22Rv1 (cell line): ENCODE measurements at regions not wholly inside any gene's neighbourhood (a gene's known extent, or its start where the extent isn't known, plus 50 kb on each side); places are given as distances from the start of the nearest gene placed in this dataset.

Experiments used
- H3K27ac ChIP-seq: fragments of 450-650 bp; 2 replicates; pipeline ENCODE4 v1.5.1; 2017
- ZFX ChIP-seq: fragments of 450-650 bp; IDR thresholded peaks from 2 replicates; pipeline ENCODE4 v1.6.1; 2017; ENCODE audit warnings: antibody characterized with exemption, borderline replicate concordance
- TF ChIP-seq, protein P1 (sequence below): fragments of 450-650 bp; IDR thresholded peaks from 2 replicates; pipeline ENCODE4 v1.5.1; 2017; ENCODE audit warnings: mild to moderate bottlenecking

DNA sequence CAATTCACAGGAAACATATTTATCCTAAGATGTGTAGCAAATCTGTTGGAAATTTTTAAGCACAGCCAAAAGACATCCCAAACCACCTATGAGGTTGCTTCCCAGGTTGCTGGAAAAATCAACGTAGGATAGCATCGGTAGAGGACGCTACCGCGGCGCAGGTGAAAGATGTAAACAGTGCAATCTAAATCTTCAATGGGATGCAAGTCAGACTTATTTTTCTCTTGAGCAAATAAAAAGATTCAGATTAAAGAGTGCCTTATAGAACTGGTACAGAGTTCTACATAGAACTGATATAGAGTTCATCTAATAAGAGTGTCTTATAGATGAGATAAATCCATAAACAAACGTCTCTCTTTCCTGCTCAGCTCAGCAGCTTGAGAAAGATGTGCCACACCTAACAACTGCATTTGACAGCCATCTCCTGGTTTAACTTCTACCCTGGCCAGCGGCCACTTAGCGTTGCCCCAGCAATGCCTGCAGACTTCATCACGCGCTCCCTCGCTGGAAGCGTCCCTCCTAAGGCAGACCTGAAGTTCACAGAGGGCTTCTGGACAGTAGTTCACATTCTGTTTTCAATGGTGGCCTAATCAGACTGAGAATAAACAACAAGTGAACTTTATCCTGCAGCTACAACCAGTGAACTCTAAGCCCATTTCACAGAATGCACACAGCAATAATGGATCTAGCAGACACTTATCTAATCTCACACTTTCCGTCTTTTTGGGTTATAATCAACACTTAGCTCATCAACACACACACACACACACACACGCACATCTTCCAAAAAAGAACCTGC is 164.5 kb downstream of the TOMM20 start:
- H3K27ac ChIP-seq = peak overlapping the region; percentile 86
- TF ChIP-seq ZFX = no peak
- TF ChIP-seq, protein P1, sequence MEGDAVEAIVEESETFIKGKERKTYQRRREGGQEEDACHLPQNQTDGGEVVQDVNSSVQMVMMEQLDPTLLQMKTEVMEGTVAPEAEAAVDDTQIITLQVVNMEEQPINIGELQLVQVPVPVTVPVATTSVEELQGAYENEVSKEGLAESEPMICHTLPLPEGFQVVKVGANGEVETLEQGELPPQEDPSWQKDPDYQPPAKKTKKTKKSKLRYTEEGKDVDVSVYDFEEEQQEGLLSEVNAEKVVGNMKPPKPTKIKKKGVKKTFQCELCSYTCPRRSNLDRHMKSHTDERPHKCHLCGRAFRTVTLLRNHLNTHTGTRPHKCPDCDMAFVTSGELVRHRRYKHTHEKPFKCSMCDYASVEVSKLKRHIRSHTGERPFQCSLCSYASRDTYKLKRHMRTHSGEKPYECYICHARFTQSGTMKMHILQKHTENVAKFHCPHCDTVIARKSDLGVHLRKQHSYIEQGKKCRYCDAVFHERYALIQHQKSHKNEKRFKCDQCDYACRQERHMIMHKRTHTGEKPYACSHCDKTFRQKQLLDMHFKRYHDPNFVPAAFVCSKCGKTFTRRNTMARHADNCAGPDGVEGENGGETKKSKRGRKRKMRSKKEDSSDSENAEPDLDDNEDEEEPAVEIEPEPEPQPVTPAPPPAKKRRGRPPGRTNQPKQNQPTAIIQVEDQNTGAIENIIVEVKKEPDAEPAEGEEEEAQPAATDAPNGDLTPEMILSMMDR = peak; percentile 62

DNA sequence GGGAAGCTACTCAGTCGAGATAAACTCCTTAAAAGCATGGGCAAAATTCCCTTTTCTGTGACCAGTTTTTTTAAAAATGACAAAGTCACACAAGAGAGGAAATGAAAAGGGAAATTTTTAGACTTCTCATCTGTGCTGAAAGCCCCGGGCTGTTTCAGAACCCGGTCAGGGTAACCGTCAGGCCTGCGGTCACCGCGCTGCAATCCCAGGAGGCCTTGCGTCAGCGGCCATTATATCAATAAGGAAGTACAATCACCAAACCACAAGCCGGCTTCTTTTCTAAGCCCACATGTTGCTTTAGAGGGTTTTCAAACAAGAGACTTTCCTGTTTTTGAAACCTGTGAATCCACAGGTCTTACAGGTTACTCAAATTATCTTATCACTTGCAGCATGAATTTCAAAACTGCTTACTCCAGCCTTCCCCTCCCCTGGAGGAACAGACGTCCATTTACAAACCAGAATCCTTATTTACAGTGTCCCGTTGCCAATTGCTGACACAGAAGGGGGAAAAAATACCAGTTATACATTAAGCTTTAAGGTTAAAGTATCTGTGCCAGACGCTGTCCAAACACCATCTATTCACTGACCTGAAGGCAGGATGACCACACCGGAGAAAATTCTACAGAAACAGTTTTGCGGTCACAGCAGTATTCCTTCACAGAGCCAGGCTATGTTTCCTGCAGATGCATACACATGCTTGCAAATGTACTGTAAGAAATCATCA is 165.3 kb downstream of the TOMM20 start:
- TF ChIP-seq, protein P1 = no peak
- TF ChIP-seq ZFX = no peak
- H3K27ac ChIP-seq = peak overlapping the region; percentile 86

DNA sequence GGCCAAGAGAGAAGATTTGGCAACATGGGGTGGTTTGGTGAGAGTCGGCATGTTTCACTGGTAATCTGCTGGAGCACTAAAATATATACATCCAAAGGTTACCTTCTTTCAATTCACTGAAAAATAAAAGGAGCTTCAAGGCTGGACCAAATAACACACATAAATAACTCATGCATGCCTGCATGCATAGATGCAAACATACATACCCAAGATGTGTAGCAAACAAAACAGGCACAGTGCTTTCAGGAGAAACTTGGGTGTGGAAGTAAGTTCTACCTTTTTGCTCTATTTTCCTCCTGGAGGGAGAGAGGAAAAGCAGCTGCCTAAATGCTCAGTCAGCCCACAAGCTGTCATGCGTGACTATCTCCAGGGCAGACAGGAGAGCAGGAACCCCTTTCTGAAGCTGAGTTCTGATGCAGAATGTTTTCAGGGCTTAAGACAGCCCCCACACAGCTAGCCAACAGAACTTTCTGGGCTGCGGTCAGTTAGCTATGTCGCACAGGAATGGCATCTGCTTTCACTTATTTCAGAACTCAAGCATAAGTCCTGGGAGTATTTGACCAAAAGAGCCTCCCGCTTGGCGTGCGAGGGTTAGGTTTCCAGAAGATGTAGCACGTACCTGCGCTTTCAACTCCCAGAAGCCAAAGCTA is 166.2 kb downstream of the TOMM20 start:
- TF ChIP-seq, protein P1 = no peak
- TF ChIP-seq ZFX = no peak
- H3K27ac ChIP-seq = peak overlapping the region; percentile 86

DNA sequence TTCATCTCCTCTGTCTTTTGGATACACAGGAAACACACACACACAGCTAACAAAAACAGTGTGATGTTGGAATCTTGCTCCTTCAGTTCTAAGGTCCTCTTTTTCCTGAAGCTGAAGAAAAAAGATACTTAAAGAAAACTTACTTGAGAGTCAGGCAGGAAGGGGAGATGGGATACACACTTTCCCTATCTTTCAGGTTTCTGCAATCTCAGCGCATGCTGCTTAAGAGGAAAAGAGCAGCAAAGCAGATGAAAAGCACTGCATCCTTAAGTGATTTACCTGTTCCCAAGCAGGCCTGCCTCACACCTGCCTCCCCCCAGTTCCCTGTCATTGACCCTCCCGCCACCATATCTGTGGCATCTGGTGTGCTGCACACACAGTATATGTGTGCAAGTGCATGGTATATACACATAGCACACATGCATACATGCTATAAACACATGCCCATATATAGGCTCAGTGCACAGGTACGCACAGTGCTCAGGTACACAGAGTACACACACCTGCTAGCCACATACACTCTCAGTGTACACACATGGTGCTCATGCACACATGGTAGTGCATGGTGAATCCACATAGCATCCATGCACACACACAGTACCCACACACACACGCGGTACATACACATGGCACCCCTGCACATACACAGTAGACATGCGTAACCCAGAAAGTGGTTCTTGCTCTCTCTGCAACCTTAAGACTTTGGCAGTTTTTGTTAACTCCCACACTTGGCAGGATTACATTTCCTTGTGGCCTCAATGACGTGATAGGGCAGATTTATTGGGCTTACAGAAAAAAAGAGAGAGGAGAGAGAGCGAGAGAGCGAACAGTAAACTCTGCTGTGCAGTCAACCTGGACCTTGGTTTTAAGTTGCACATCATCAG is 166.9 kb downstream of the TOMM20 start:
- H3K27ac ChIP-seq = peak overlapping the region; percentile 86

DNA sequence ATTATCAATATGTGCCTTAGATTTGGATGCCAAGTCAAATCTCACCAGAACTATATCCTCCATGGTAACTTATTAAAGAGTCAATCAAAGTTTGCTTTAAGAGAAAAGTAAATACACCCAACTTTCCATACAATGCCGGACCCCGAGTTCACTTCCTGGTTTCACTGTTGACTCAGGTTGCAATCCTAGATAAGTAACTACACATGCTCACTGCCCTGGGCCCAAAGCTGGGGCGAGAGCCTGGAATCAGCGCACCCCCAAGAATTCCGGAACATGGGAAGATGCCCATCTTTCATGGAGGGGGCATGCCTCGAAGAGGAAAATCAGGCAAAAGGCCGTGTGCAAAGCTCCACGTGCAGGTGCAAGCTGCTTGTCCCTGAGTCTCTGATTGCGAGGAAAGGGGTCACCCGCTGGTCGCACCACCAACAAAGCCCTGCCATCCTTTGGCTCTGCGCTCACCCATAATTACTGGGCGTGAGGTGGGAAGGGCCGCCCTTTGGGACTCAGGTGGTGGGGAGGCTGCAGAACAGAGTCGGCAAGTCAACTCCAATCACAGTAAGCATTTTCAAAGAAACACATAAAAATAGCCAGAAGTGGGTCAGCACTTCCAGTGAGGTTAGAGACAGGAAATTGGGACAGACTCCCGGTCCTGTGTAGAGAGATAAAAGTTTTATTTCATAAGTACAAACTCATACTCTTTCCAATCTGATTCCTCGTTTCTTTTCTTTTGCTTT is 167.7 kb downstream of the TOMM20 start:
- peak overlapping the region; percentile 86 for H3K27ac ChIP-seq
- TF ChIP-seq ZFX = no peak
- TF ChIP-seq, protein P1 = no peak

More for the DNA sequence above, 166.9 kb downstream of the TOMM20 start:
- TF ChIP-seq ZFX = no peak
- TF ChIP-seq, protein P1 = no peak
